ENCODE measurements at regions not wholly inside any gene's neighbourhood (a gene's known extent, or its start where the extent isn't known, plus 50 kb on each side); places are given as distances from the start of the nearest gene placed in this dataset.

GRCh38 chr6:23747239-23747638 is 378.8 kb upstream of the NRSN1 start:
- H3K9ac ChIP-seq (ENCODE audit: low read depth, low read length, poor library complexity, severe bottlenecking): no peak overlapping the region
- H3K4me1 ChIP-seq (ENCODE audit: insufficient read depth, low read length, poor library complexity, severe bottlenecking): no peaks in the 10 kb centered on the region
- no peaks in the 10 kb centered on the region for H3K9me3 ChIP-seq (ENCODE audit: insufficient read depth, low read depth, low read length)
- no peaks in the 10 kb centered on the region for H3F3A ChIP-seq (ENCODE audit: low read depth)
- no peaks in the 10 kb centered on the region for H3K27me3 ChIP-seq (ENCODE audit: insufficient read depth, low read length, poor library complexity, severe bottlenecking)
- no peaks in the 10 kb centered on the region for H3K9me2 ChIP-seq (replicated peaks; ENCODE audit: low read depth, low read length)
- TF ChIP-seq CTCF (conservative IDR thresholded peaks at IDR 0.05; ENCODE audit: low read length): no peak
- no peak for TF ChIP-seq EZH2phosphoT487 (IDR thresholded peaks at IDR 0.05; ENCODE audit: borderline replicate concordance)
- no peaks in the 10 kb centered on the region for H3K79me2 ChIP-seq (ENCODE audit: insufficient read depth, low read length)
- H3K36me3 ChIP-seq (ENCODE audit: insufficient read depth, low read length): no peaks in the 10 kb centered on the region
- H3K4me2 ChIP-seq (ENCODE audit: low read depth, low read length, poor library complexity, severe bottlenecking): no peak overlapping the region
- no peaks in the 10 kb centered on the region for H4K20me1 ChIP-seq (ENCODE audit: insufficient read depth, low read length, poor library complexity, severe bottlenecking)
- H2AFZ ChIP-seq (ENCODE audit: low read length): no peak overlapping the region
- H3K4me3 ChIP-seq (ENCODE audit: low read length, poor library complexity, severe bottlenecking): no peak overlapping the region

- no peaks in the 10 kb centered on the region for H4K20me1 ChIP-seq (ENCODE audit: insufficient read depth, low read length, poor library complexity, severe bottlenecking)
- no peak for TF ChIP-seq CTCF (conservative IDR thresholded peaks at IDR 0.05; ENCODE audit: low read length)
- no peak for TF ChIP-seq EZH2phosphoT487 (IDR thresholded peaks at IDR 0.05; ENCODE audit: borderline replicate concordance)
Measured at GRCh38 chr6:23752414-23752813, 373.6 kb upstream of the NRSN1 start.

GRCh38 chr6:23754197-23754596 is 371.8 kb upstream of the NRSN1 start:
- no peaks in the 10 kb centered on the region for H4K20me1 ChIP-seq (ENCODE audit: insufficient read depth, low read length, poor library complexity, severe bottlenecking)
- H3K9me3 ChIP-seq (ENCODE audit: insufficient read depth, low read depth, low read length): no peaks in the 10 kb centered on the region
- no peaks in the 10 kb centered on the region for H3K27me3 ChIP-seq (ENCODE audit: insufficient read depth, low read length, poor library complexity, severe bottlenecking)
- no peaks in the 10 kb centered on the region for H3K36me3 ChIP-seq (ENCODE audit: insufficient read depth, low read length)
- H3F3A ChIP-seq (ENCODE audit: low read depth): no peaks in the 10 kb centered on the region
- TF ChIP-seq EZH2phosphoT487 (IDR thresholded peaks at IDR 0.05; ENCODE audit: borderline replicate concordance) (no peak), CTCF (conservative IDR thresholded peaks at IDR 0.05; ENCODE audit: low read length) (peak; percentile 49)
- no peaks in the 10 kb centered on the region for H3K79me2 ChIP-seq (ENCODE audit: insufficient read depth, low read length)
- no peak overlapping the region for H2AFZ ChIP-seq (ENCODE audit: low read length)
- H3K4me1 ChIP-seq (ENCODE audit: insufficient read depth, low read length, poor library complexity, severe bottlenecking): no peaks in the 10 kb centered on the region
- H3K9ac ChIP-seq (ENCODE audit: low read depth, low read length, poor library complexity, severe bottlenecking): no peak overlapping the region
- no peak overlapping the region for H3K4me2 ChIP-seq (ENCODE audit: low read depth, low read length, poor library complexity, severe bottlenecking)
- no peak overlapping the region for H3K4me3 ChIP-seq (ENCODE audit: low read length, poor library complexity, severe bottlenecking)
- H3K9me2 ChIP-seq (replicated peaks; ENCODE audit: low read depth, low read length): no peaks in the 10 kb centered on the region

More at GRCh38 chr6:23752414-23752813, 373.6 kb upstream of the NRSN1 start:
- Histone ChIP-seq H3K9me3 (ENCODE audit: insufficient read depth, low read depth, low read length) (no peaks in the 10 kb centered on the region), H3K4me1 (ENCODE audit: insufficient read depth, low read length, poor library complexity, severe bottlenecking) (no peaks in the 10 kb centered on the region), H3K36me3 (ENCODE audit: insufficient read depth, low read length) (no peaks in the 10 kb centered on the region), H3K9me2 (replicated peaks; ENCODE audit: low read depth, low read length) (no peaks in the 10 kb centered on the region), H3F3A (ENCODE audit: low read depth) (no peaks in the 10 kb centered on the region), H3K9ac (ENCODE audit: low read depth, low read length, poor library complexity, severe bottlenecking) (no peak overlapping the region), H3K27me3 (ENCODE audit: insufficient read depth, low read length, poor library complexity, severe bottlenecking) (no peaks in the 10 kb centered on the region), H2AFZ (ENCODE audit: low read length) (no peak overlapping the region), H3K4me2 (ENCODE audit: low read depth, low read length, poor library complexity, severe bottlenecking) (no peak overlapping the region), H3K79me2 (ENCODE audit: insufficient read depth, low read length) (no peaks in the 10 kb centered on the region), H3K4me3 (ENCODE audit: low read length, poor library complexity, severe bottlenecking) (no peak overlapping the region)

All from Loucy (cell line).